Activated CD4-positive, alpha-beta T cell treated with anti-CD3 and anti-CD28 coated beads, Interleukin-10, Interleukin-2, amounts not matched to agents 100 ng/mL and 50 ng/mL, durations not matched to agents 16 hours and 8 hours (primary cell): ENCODE measurements at regions not wholly inside any gene's neighbourhood (a gene's known extent, or its start where the extent isn't known, plus 50 kb on each side); places are given as distances from the start of the nearest gene placed in this dataset.

ENCODE experiments used
- DNase-seq: peaks from one replicate; pipeline ENCODE4 v3.0.0-alpha.2; 2020

GRCh38 chr2:215615067-215615802 lies 179.4 kb upstream of the FN1 start:
- DNase-seq: no peak

GRCh38 chr2:215614296-215614695 lies 178.4 kb upstream of the FN1 start:
- no peak for DNase-seq

GRCh38 chr2:215613888-215614287 lies 178.0 kb upstream of the FN1 start:
- no peak for DNase-seq

- DNase-seq: no peak
Observed at GRCh38 chr2:215613280-215613679, 177.4 kb upstream of the FN1 start.

- no peak for DNase-seq
Observed at GRCh38 chr2:215612786-215613185, 176.9 kb upstream of the FN1 start.

- no peak for DNase-seq
Observed at GRCh38 chr2:215611609-215612386, 175.9 kb upstream of the FN1 start.

GRCh38 chr2:215609089-215610032 lies 173.5 kb upstream of the FN1 start:
- no peak for DNase-seq

- DNase-seq: no peak
Observed at GRCh38 chr2:215607766-215608165, 171.9 kb upstream of the FN1 start.

- DNase-seq: no peak
Observed at GRCh38 chr2:215606219-215606618, 170.4 kb upstream of the FN1 start.

- DNase-seq: no peak
Observed at GRCh38 chr2:215605214-215605613, 169.3 kb upstream of the FN1 start.

- no peak for DNase-seq
Observed at GRCh38 chr2:215604606-215605005, 168.7 kb upstream of the FN1 start.

GRCh38 chr2:215603440-215603839 lies 167.6 kb upstream of the FN1 start:
- no peak for DNase-seq

GRCh38 chr2:215602997-215603396 lies 167.1 kb upstream of the FN1 start:
- DNase-seq: no peak

- no peak for DNase-seq
Observed at GRCh38 chr2:215601990-215602721, 166.3 kb upstream of the FN1 start.

- no peak for DNase-seq
Observed at GRCh38 chr2:215601526-215601925, 165.7 kb upstream of the FN1 start.

- DNase-seq: no peak
Observed at GRCh38 chr2:215598376-215598975, 162.6 kb upstream of the FN1 start.

- DNase-seq: no peak
Observed at GRCh38 chr2:215597577-215597976, 161.7 kb upstream of the FN1 start.

- no peak for DNase-seq
Observed at GRCh38 chr2:215594766-215595165, 158.9 kb upstream of the FN1 start.

GRCh38 chr2:215590010-215590745 lies 154.3 kb upstream of the FN1 start:
- no peak for DNase-seq

GRCh38 chr2:215583881-215584280 lies 148.0 kb upstream of the FN1 start:
- no peak for DNase-seq

- no peak for DNase-seq
Observed at GRCh38 chr2:215579809-215580208, 143.9 kb upstream of the FN1 start.
